HT1080 (cell line): ENCODE measurements at regions not wholly inside any gene's neighbourhood (a gene's known extent, or its start where the extent isn't known, plus 50 kb on each side); places are given as distances from the start of the nearest gene placed in this dataset.

Source experiments
- DNase-seq: peaks from one replicate; pipeline ENCODE4 v3.0.0-alpha.2; 2015; ENCODE audit warnings: low read depth

DNA sequence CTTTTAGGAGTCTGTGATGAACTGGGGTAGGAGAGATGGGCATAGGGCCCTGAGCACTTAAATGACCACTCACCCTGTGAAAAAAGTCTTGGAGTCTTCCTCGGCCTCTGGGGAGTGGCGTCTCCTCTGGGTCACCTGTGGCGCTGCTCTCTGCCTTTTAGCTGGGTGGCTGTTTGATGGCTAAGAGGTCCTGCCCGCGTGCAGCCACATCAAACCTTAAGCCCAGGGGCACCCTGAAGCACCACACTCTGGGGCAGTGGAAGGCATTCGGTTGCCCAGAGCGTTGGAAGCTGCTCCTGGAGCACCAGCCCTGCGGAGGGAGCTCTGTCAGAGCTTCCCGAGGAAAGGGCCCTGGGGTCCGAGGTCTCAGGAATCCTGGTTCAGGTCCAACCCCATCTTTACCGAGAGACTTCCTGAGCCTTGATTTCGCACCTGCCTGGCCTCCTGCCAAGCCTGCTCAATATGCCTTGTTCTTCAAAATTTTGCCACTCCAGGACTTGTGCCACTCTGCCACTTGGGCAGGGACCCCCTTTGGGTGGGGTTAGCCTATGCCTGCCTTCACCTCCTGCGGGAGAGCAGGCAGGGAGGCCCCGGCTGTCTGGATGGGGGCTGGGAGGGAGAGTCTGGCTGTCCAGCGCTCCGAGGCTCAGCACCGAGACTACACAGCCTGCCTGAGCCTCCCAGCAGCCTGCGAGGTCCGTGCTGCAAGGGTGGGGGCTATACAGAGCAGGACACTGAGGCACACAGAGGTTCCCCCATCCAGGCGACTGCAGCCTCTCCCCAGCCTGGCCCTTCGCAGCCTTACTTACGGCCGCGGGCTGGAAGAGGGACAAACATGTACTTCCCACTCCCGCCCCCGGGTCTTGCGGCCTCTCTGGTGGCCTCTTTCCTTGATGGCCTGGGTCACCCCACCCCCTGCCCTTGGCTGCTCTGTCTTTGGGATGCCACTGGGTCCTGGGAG is 63.4 kb upstream of the RNU6ATAC start:
- DNase-seq = no peak

DNA sequence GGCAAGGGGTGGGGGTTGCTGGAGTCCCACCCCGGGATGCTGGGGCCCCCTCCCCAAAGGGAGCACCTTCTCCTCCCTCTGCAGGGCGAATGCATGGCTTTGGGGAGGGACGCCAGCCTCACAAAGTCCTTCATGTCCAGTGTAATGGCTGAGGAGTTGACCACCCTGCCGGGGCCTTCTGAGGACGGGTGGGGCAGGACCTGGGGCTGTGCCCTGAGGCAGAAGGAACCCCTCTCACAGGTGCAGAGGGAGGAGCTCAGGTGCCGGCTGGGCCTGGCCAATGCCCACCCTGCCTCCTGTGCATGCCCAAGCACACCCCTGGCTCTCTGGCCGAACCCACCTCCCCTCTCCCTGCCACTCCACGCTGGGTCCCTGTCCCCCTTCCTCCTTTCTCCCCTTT is 64.3 kb upstream of the RNU6ATAC start:
- no peak for DNase-seq

DNA sequence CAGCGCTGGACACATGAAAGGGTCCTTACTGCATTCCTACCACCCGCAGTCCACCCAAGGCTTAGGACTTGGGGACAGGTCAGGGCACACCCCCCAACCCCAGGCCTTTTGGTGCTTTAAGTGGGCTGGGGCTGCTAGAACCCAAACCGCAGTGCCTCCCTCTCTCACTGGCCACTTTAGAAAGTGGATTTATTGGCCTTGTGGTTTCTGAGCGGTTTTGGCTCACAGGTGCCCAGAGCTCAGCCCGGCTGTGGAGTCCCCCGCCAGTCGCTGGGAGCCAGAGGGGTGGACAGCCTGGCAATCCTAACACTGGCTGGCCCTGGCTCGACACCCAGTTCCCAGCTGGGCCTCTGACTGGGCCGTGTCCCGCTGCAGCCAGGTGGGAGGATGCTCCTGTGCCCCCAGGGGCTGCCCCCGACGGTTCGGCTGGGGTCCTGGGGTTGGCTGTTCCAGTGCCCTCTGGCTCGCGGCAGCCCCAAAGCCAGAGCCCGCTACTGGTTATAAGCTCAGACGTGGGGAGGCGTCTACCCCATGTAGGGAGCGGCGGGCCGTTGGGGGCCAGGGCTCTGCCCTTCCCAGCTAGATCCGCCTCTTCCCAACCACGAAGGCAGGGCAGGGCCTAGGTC is 65.2 kb upstream of the RNU6ATAC start:
- DNase-seq = no peak

DNA sequence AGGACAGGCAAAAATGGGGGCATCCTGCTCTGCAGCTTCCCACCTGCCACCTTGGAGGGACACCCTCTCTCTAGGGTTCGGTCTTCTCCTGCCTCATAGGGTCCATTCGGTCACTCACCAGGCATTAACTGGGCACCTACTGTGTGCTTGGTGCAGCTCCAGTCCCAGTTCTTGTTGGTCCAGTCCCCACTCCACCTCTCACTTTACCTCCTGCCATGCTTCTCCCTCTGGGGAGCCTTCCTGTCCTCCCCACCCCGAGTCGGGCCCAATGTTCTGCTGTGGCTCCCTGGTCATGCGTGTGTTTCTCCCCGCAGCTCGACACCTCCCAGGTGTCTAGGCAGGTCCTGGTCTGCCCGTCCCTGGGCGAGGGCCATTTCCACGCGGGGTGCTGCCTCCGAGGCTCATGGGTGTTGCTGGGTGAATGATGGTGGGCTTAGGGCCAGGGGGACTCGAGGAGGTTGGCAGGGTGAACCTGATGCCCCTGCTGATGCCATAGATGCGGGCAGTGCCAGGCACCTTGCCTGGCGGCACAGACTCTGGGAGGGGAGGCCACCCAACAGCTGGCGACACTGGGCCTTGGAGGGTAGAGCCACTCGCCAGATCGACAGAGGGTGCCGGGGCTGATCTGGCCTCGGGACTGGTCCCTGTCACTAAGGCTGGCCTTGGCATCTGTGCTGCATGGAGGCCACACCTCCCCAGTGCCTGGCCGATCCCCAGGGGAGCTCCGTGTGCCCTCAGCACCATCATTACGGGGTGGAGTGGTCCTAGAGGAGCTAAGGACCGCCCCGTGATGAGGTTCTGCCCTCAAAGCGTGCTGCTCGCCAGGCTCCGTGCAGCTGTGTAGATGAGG is 66.0 kb upstream of the RNU6ATAC start:
- DNase-seq = no peak

DNA sequence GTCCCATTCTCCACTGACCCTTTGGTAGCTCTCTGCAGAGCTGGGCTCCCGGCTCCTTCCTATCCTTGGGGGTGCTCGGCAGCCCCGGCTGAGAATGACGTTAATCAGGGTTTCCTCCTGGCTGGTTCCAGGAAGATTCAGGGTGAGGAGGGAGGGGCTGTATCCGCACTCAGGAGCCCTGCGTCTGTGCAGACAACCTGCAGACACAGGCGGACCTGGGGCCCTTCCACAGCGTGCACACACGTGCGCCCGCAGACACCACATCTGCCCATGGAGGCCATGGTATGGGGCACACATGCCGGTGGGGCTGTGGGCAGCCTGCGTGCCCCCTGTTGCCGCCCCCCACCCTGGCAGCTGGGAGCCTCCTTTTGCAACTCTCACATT is 66.6 kb upstream of the RNU6ATAC start:
- no peak for DNase-seq

DNA sequence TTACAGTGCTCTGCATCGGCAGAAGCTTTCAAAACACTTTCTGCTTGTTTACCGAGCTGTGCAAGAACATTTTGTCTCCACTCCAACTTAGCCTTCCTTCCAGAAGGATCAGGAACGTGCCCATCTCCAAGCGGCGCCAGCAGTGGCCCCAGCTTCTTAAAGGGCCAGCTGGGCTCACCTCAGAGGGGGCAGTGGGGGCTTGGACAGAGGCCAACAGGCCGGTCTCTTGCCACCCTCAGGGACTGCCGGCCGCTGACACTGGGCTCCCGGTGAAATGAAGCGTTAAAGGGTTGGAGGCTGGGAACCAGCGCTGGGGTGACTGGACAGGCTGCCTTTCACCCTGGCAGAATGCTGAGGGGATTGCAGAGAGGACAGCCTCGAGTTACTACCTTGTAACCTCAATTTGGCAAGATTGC is 67.0 kb upstream of the RNU6ATAC start:
- DNase-seq = no peak

DNA sequence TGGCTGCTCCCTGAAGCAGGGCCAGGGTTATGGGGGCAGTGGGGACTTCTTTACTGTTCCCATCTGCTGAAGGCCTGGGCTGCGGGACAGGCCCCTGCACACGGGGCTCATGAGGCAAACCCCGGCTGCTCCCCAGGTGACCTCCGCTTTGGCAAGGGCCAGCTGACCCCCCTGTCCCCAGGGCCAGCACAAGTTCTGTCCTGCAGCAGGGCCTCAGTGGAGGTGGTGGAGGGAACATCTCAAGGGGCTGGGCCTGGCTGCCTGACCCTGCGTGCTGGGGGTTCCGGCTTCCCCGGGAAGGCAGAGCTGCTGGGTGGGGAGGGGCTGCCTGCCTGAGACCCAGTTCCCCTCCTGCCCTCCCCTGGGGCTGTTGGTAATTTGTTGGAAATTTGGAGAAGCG is 67.4 kb upstream of the RNU6ATAC start:
- DNase-seq = no peak

DNA sequence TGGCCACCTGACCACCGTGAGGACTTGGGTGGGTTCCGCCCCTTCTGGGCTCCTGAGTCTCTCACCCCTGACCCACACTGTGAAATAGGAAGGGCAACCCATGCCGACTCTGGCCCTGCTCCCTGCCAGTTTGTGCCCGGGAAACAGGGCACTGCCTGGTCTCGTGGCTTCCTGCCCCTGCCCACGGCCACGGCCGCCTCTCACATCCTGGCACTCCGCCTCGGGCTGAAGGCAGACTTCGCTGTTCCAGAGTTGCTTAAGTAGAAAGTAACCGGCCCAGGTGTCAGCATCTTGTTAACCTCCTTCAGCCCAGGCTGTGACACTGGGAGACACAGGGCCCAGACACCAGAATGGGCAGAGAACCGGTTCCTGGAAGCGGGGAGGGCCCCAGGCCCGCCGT is 68.7 kb upstream of the RNU6ATAC start:
- no peak for DNase-seq

DNA sequence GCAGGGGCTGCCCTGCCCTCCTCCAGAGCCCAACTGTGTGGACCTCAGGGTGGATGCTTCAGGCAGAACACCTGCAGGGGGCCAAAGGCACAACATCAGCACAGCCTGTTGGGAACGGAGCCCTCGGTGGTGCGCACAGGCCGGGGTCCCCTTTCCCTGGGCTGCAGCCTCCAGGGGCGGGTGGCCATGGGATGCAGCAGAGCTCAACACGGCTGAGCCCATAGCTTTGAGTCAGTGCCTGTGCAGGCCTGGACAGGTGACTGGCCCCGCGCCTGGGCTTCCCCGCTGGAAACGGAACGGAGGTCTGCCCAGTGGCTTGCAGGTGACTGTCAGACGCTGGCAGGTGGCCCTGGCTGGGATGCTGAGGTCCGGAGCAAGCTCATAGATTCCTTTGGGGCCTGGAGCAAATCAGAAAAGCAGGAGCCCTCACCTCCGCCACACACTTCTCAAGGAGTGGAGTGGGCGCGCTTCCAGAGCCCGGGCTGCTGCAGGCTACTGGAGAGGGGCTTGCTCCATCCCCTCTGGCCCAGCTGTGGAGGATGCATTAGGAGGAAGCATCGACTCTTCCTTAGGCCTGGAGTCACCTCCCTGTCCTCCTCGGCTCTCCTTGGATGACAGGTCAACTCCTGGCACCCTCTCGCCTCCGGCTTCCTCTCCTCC is 69.8 kb upstream of the RNU6ATAC start:
- DNase-seq = no peak

DNA sequence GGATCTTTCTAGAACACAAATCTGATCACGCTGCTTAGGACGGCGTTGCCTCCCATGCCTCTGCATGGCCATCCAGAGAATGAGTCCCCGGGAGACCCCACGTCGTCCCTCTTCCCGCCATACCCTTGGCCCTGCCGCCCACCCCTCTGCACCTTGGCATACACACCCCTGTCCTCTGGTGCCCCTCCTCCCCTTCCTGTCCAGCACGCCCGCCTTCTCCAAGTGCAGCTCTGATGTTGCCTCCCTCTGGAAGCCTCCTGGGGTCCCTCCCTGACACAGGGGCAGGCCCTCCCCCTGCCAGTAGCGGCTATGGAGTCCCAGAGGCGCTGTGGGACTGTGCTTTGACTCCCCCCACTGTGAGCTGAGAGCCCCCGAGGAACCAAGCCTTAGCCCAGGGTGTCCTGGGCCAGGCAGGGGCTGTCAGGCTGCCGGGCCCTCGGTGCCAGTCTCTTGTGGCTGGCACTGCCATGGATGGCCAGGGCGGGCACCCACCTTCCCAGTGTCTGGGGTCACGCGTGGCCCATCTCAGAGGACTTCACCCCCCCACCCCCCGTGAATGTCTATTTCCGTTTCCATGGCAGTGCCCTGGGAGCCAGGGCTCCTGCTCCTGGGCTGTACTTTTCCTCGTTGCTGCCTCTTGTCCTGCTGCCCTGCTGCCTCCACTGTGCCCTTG is 70.5 kb upstream of the RNU6ATAC start:
- DNase-seq = no peak

DNA sequence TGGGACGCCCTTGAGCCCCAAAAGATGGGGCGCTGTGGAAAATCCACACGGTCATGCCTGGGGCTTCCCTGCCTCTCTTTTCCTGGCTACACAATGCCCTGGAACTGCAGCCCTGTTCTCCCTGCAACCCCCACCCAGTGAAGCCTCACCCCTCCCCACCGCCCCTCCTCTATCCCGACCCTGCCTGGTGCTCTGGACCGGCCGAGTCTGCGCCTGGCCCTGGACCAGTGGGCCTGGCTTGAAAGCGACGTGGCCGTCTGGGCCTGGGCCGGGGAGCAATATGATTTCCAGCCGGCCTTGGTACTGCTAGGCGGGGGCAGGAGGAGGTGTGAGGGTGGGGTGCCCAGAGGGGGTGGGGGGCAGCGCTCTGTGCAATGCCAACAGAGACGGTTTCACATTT is 71.0 kb upstream of the RNU6ATAC start:
- no peak for DNase-seq

DNA sequence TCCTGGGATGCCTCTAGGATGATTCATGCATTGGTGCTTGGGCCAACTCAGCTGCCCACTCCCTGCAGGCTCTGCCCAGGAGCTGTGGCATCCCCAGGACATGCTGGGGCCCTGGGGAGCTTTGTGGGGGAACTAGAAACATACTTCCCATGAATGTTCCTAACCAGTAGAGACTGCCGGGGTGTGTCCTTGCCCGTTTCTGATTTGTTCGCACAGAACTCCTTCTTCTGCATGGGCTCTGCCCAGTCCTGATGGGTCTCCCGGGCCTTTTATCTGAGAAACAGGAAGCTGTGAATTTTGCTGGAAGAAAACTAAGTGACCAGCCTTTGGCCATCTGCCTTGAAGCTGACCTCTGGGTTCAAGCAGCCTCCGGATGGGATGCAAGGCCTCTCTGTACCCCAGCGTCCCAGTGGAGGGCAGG is 71.6 kb upstream of the RNU6ATAC start:
- peak; percentile 11 for DNase-seq

DNA sequence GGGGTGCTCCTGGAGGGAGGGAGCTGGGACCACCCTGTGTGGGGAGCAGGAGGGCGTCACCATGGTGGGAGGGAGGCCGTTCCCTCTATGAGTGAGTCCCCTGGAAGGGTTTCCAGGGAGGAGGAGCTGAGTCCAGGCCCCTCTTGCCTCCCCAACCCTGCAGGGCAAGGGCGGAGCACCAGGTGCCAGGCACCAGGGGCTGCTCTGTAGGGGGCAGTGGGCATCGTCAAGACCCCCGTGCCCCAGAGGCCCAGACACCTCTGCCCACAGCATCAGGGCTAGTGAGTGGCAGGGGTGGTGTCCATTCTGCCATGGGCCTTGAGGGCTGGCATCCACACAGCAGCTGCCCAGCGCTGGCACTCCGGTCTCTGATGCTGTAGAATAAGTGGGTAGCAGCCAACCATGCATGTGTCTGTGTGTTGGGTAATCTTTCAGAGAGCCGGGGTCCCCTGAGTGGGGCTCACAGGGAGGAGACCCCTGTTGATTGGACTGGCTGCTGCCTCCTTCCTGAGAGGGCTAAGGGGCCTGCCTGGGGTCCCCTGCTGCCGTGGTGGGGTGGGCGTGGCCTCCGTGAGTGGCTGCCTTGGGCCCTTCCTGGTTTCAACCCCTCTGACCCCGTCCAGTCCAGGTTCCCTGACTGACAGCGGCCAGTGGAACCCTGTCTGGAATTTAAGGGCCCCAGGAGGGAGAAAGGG is 72.7 kb upstream of the RNU6ATAC start:
- no peak for DNase-seq

DNA sequence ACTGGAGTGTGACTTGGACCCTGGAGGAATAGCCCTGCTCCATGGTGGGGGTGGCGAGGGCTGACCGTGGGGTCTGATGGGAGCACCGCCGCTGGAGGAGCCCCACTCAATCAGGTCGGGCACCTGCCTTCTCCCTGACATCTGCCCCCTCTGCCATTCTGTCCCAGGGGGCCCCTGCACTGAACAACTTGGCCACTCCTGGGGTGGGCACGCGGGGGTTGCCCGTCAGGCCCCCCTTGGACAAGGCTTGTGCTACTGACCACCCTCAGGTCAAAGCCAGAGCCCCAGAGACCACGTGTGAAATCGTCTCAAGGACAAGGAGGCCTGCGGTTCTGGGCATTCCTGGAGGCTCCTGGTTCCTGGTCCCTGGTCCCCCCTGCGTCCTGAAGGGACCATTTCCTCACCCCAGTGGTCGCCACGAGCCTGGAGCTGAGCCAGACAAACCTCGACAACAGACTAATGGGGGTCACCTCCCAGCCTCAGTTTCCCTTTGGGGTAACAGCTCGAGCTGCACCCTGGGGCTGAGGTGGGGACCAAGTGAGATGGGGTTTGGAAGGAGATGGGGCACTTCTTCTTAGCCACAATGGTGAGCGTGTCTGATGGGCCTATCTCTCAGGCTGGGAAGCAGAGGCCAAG is 73.4 kb upstream of the RNU6ATAC start:
- no peak for DNase-seq

DNA sequence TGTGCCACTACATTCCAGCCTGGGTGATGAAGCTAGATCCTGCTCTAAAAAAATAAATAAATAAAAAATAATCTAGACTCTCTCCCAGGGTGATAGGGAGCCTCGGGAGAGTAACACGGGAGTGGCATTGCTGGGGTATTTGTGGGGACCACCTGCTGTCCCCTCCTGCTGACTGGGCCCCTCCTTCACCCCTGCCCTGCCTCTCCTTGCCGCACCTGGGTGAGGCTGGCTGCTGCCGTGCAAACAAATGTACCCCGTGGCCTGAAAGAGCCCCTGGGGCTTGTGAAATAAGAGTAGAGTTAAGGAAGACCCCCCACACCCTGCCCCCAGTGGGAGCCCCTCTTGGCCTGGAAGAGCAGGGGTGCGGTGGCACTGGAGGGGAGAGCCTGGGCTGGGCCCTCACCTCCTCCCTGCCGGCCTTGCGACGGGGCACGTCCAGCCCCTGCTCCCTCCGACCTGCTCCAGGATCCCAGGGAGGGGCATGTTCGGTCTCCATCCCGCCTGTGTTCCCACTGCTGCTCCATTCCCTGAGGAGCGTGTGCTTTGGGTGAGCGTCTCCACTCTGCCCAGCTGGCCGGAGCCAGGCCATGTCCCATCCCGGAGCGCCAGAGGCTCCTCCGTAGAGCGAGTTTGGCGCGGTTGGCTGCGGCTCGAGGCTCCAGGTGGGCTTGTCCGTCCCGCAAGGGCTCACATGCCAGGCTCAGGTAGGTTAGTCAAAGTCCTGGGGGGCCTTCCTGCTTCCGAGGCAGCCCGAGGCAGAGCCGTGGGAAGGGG is 75.0 kb upstream of the RNU6ATAC start:
- no peak for DNase-seq

DNA sequence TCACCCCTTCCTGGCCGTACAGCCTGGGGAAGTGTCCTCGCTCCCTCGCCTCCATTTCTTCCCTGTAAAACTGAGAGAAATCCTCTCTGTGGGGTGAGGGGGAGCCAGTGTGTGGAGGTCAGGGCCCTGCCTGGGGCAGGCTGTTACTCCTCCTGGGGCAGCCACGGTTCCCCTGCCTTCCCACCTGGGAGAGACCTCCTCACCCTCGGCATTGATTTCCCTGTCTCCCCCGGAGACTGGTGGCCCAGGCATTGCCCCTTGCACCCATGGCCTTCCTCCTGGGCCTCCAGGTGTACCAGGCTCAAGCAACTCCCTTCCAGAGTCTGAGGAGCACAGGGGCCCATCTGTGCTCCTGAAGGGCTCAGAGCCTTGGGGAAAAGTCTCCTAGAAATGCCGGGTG is 75.6 kb upstream of the RNU6ATAC start:
- no peak for DNase-seq

DNA sequence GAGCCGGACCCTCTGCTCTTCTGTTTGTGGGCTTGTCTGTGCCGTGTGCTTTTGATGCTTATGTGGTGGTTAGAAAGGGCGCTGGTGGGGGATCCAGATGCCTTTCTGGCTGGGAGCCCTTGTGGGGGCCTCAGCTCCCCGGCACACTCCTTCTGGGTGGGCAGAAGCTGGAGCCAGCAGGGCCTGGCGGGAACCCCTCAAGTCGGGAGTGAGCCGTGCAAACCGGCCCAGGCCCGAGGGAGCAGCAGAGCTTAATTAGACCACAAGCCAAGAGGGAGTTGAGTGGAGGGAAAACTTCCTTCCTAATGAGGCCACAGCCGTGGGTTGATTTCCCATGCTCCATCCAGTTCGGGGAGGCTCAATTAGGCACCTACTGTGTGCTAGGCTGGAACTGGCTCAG is 76.0 kb upstream of the RNU6ATAC start:
- no peak for DNase-seq

DNA sequence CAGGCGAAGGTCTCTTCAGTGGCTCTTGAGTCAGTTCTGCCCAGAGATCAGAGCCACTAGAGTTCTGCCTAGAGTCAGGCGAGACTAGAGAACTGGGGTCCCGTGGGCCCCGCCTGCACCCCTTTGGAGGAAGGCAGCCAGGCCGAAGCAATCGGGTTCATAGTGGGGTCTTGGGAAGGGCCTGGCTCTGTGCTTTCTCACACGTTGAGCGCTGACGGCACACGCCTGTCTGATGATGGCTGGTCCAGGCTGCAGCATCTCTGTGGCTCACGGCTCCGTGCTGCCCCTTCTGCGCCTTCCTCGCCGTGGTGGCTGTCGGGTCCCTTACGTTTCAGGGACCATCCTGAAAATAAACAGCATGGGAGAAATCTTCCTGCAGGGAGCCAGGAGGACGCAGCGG is 78.3 kb upstream of the RNU6ATAC start:
- DNase-seq = no peak
